Astrocyte (in vitro differentiated cells and primary cell): ENCODE measurements at regions not wholly inside any gene's neighbourhood (a gene's known extent, or its start where the extent isn't known, plus 50 kb on each side); places are given as distances from the start of the nearest gene placed in this dataset.

Source experiments
- DNase-seq: peaks from one replicate; pipeline ENCODE4 v3.0.0-alpha.2; 2010; ENCODE audit warnings: low read depth
- FAIRE-seq: peaks from 2 replicates; lab custom pipeline; 2011; peaks lifted over from hg19 to GRCh38; lab: Jason Lieb, UNC
- H2AFZ ChIP-seq: 2 replicates; pipeline ENCODE4 v1.6.0; 2012; ENCODE audit warnings: low read depth, low read length, inconsistent platforms
- H3K27ac ChIP-seq: 2 replicates; pipeline ENCODE4 v1.5.1; 2011; ENCODE audit warnings: low read depth, low read length, inconsistent platforms
- H3K27me3 ChIP-seq: 2 replicates; pipeline ENCODE4 v1.6.0; 2011; ENCODE audit warnings: low read length, inconsistent platforms; ENCODE audit not compliant: insufficient read depth
- H3K36me3 ChIP-seq: 2 replicates; pipeline ENCODE4 v1.5.1; 2011; ENCODE audit warnings: low read length, inconsistent platforms; ENCODE audit not compliant: insufficient read depth
- H3K4me1 ChIP-seq: 2 replicates; pipeline ENCODE4 v1.5.1; 2011; ENCODE audit warnings: low read length, inconsistent platforms; ENCODE audit not compliant: insufficient read depth
- H3K4me2 ChIP-seq: 2 replicates; pipeline ENCODE4 v1.6.0; 2012; ENCODE audit warnings: low read length, inconsistent platforms
- H3K4me3 ChIP-seq: 2 replicates; pipeline ENCODE4 v1.5.1; 2011; ENCODE audit warnings: low read depth, mild to moderate bottlenecking, low read length, inconsistent platforms; ENCODE audit not compliant: insufficient read depth
- H3K79me2 ChIP-seq: 2 replicates; pipeline ENCODE4 v1.6.0; 2012; ENCODE audit warnings: mild to moderate bottlenecking, low read length, inconsistent platforms; ENCODE audit not compliant: insufficient read depth
- H3K9ac ChIP-seq: 2 replicates; pipeline ENCODE4 v1.6.0; 2012; ENCODE audit warnings: mild to moderate bottlenecking, low read length, inconsistent platforms
- H3K9me3 ChIP-seq: 2 replicates; pipeline ENCODE4 v1.5.1; 2012; ENCODE audit warnings: low read depth, mild to moderate bottlenecking, low read length, inconsistent platforms; ENCODE audit not compliant: insufficient read depth
- H4K20me1 ChIP-seq: 2 replicates; pipeline ENCODE4 v1.6.0; 2012; ENCODE audit warnings: low read length, inconsistent platforms; ENCODE audit not compliant: insufficient read depth
- H3K27ac Mint-ChIP-seq: one replicate; pipeline ENCODE4 v1.8.0; 2021; ENCODE audit warnings: mild to moderate bottlenecking, mixed read lengths; ENCODE audit not compliant: unreplicated experiment
- H3K27me3 Mint-ChIP-seq: one replicate; pipeline ENCODE4 v1.8.0; 2021; ENCODE audit warnings: low read depth, mixed read lengths; ENCODE audit not compliant: unreplicated experiment
- H3K36me3 Mint-ChIP-seq: one replicate; pipeline ENCODE4 v1.8.0; 2021; ENCODE audit warnings: low read depth, mixed read lengths; ENCODE audit not compliant: unreplicated experiment
- H3K4me1 Mint-ChIP-seq: one replicate; pipeline ENCODE4 v1.8.0; 2021; ENCODE audit warnings: low read depth, mixed read lengths; ENCODE audit not compliant: unreplicated experiment
- H3K4me3 Mint-ChIP-seq: one replicate; pipeline ENCODE4 v1.8.0; 2021; ENCODE audit warnings: mild to moderate bottlenecking, moderate library complexity, mixed read lengths; ENCODE audit not compliant: unreplicated experiment
- H3K9me3 Mint-ChIP-seq: one replicate; pipeline ENCODE4 v1.8.0; 2021; ENCODE audit warnings: mild to moderate bottlenecking, mixed read lengths; ENCODE audit not compliant: unreplicated experiment
- EZH2 ChIP-seq: IDR thresholded peaks from 2 replicates; pipeline ENCODE4 v1.6.1; 2012; ENCODE audit warnings: mild to moderate bottlenecking, low read length, inconsistent platforms; ENCODE audit not compliant: insufficient read depth
- TF ChIP-seq, protein P1 (sequence below): IDR thresholded peaks from 2 replicates; pipeline ENCODE4 v1.5.1; 2011; ENCODE audit warnings: low read depth, mild to moderate bottlenecking, inconsistent platforms, low read length, moderate library complexity; ENCODE audit not compliant: insufficient read depth

DNA sequence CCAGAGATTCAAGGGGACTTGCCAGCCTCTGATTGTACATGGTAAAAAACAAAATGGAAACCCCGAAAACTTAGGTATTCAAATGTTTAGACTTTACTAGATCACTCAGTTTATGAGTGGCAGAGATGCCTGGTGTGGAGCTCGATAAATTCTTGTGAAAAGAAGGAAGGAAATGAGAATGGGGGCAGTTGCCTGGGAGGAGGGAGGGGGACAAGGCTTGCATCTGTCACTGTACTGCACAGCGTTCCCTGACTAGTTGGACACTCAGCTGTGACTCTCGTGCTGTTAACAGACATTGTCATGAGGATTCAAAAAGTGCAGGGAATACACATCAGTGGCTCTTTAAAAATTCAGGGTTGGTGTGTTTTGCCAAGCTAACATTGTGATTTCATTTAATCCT is 232.9 kb downstream of the ZIC5 start:
- H3K9me3 Mint-ChIP-seq, result no peaks in the 10 kb centered on the region
- no peak overlapping the region for H3K27ac ChIP-seq
- no peaks in the 10 kb centered on the region for H3K36me3 Mint-ChIP-seq
- no peak for TF ChIP-seq EZH2
- TF ChIP-seq, protein P1, sequence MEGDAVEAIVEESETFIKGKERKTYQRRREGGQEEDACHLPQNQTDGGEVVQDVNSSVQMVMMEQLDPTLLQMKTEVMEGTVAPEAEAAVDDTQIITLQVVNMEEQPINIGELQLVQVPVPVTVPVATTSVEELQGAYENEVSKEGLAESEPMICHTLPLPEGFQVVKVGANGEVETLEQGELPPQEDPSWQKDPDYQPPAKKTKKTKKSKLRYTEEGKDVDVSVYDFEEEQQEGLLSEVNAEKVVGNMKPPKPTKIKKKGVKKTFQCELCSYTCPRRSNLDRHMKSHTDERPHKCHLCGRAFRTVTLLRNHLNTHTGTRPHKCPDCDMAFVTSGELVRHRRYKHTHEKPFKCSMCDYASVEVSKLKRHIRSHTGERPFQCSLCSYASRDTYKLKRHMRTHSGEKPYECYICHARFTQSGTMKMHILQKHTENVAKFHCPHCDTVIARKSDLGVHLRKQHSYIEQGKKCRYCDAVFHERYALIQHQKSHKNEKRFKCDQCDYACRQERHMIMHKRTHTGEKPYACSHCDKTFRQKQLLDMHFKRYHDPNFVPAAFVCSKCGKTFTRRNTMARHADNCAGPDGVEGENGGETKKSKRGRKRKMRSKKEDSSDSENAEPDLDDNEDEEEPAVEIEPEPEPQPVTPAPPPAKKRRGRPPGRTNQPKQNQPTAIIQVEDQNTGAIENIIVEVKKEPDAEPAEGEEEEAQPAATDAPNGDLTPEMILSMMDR, result no peak
- H3K27me3 ChIP-seq, result peaks cover 13% of the 10 kb centered on the region
- no peak overlapping the region for H3K27ac Mint-ChIP-seq
- no peak overlapping the region for H3K4me3 ChIP-seq
- DNase-seq, result no peak
- FAIRE-seq, result no peak
- no peak overlapping the region for H3K4me2 ChIP-seq
- no peaks in the 10 kb centered on the region for H4K20me1 ChIP-seq
- H3K4me3 Mint-ChIP-seq, result no peak overlapping the region
- H3K27me3 Mint-ChIP-seq, result peaks cover 5% of the 10 kb centered on the region
- H3K4me1 Mint-ChIP-seq, result peaks cover 7% of the 10 kb centered on the region
- no peaks in the 10 kb centered on the region for H3K9me3 ChIP-seq
- H2AFZ ChIP-seq, result no peak overlapping the region
- no peaks in the 10 kb centered on the region for H3K4me1 ChIP-seq
- H3K9ac ChIP-seq, result no peak overlapping the region
- H3K79me2 ChIP-seq, result no peaks in the 10 kb centered on the region
- no peaks in the 10 kb centered on the region for H3K36me3 ChIP-seq

DNA sequence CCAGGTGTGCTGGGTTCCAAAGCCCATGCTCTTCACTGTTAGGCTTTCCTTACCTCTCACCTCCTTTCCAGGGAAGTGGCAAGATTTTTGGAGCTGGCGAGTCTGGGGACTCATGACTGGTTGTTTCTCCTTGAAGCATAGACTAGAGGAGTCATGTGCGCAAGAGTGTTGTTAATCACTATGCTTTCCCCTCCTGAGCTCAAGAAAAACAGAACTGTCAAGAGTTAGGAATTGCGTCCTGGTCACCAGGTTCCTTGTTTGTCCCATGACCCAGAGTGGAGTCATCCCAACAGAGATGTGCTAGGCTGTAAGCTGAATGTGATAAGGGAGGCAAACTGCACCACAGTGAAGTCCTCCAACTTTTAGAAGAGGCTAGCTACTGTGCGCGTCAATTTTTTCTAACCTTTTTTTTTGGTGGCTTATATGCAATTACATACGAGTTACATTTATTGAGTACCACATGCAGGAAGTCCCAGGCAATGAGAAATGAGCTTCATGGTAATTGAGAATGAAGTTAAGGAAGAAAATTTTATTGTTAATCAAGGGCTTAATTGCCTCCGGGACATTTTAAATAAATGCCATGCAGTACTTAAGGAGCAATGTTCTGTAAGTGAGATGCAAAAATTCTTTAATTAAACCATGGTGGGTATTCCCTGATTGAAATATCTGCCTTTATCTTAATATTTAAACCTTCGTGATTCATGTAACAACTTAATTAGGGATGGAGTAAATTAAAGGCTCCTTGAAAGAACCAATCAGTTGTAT is 233.9 kb downstream of the ZIC5 start:
- Mint-ChIP-seq H3K4me3 (no peak overlapping the region), H3K36me3 (no peaks in the 10 kb centered on the region), H3K4me1 (peaks cover 7% of the 10 kb centered on the region), H3K9me3 (no peaks in the 10 kb centered on the region), H3K27ac (no peak overlapping the region), H3K27me3 (peaks cover 5% of the 10 kb centered on the region)
- no peaks in the 10 kb centered on the region for H4K20me1 ChIP-seq
- no peak for DNase-seq
- H3K27me3 ChIP-seq, result peaks cover 7% of the 10 kb centered on the region
- H3K36me3 ChIP-seq, result no peaks in the 10 kb centered on the region
- H3K9me3 ChIP-seq, result no peaks in the 10 kb centered on the region
- no peak overlapping the region for H3K4me3 ChIP-seq
- H3K27ac ChIP-seq, result no peak overlapping the region
- FAIRE-seq, result no peak
- no peak overlapping the region for H3K9ac ChIP-seq
- TF ChIP-seq, protein P1, result no peak
- TF ChIP-seq EZH2, result no peak
- no peaks in the 10 kb centered on the region for H3K4me1 ChIP-seq
- no peaks in the 10 kb centered on the region for H3K79me2 ChIP-seq
- no peak overlapping the region for H2AFZ ChIP-seq
- no peak overlapping the region for H3K4me2 ChIP-seq

DNA sequence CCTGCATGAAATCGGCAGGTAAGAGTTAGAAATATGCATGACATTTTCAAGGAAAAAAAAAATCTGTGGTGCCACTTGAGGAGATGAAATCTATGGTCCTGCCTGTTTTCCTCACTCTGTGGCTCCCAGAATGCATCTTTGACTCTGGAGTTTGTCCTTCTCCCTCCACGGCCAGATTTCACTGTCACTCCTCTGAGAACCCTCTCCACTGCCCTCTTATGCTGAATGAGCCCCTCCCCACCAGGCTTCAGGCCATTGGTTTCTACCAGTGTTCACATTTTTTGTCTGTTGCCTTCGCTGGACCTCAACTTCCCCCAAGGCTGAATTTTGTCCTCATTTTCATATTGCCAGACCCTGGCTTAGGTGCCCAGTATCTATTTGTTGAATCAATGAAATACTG is 235.0 kb downstream of the ZIC5 start:
- H2AFZ ChIP-seq, result no peak overlapping the region
- peaks cover 3% of the 10 kb centered on the region for H3K27me3 ChIP-seq
- H3K27ac ChIP-seq, result no peak overlapping the region
- Mint-ChIP-seq H3K27me3 (peaks cover 5% of the 10 kb centered on the region), H3K36me3 (no peaks in the 10 kb centered on the region), H3K9me3 (no peaks in the 10 kb centered on the region), H3K4me3 (no peak overlapping the region), H3K4me1 (peaks cover 7% of the 10 kb centered on the region), H3K27ac (no peak overlapping the region)
- FAIRE-seq (no peak), DNase-seq (no peak)
- H3K4me1 ChIP-seq, result no peaks in the 10 kb centered on the region
- no peak overlapping the region for H3K4me3 ChIP-seq
- no peaks in the 10 kb centered on the region for H4K20me1 ChIP-seq
- TF ChIP-seq, protein P1, result no peak
- TF ChIP-seq EZH2, result no peak
- H3K9ac ChIP-seq, result no peak overlapping the region
- no peaks in the 10 kb centered on the region for H3K9me3 ChIP-seq
- H3K4me2 ChIP-seq, result no peak overlapping the region
- H3K36me3 ChIP-seq, result no peaks in the 10 kb centered on the region
- H3K79me2 ChIP-seq, result no peaks in the 10 kb centered on the region
